HepG2 (cell line): ENCODE measurements at regions not wholly inside any gene's neighbourhood (a gene's known extent, or its start where the extent isn't known, plus 50 kb on each side); places are given as distances from the start of the nearest gene placed in this dataset.
"Not testable (repeated sequence)": the region's sequence is repeated elsewhere in the genome, so short reads cannot be mapped to it uniquely, and the experiment has no call there.

Experiments used
- ATAC-seq: fragments of 200-7000 bp; cut with Tn5 transposase; 3 replicates; pipeline ENCODE4 v1.9.1; 2020; ENCODE audit warnings: mild to moderate bottlenecking, moderate library complexity
- BruUV-seq: library from RNA; stranded (reverse); fragments of 400-500 nt; replicated peaks from 2 replicates; lab custom pipeline; 2021; lab: Mats Ljungman, UMichigan
- CTCF ChIA-PET: fragments of 300-600 bp; formaldehyde crosslinking; extraction: SDS; loops from one replicate; lab custom pipeline; 2021; ENCODE audit warnings: low total read pairs, inconsistent platforms, low intra/inter-chr PET ratio; lab: Yijun Ruan, JAX
- POLR2A ChIA-PET: fragments of 350-600 bp; sonication (Branson Sonifier 250); formaldehyde crosslinking; loops from one replicate; lab custom pipeline; 2020; ENCODE audit warnings: antibody characterized with exemption, inconsistent platforms; lab: Yijun Ruan, JAX
- DNase-seq: peaks from one replicate; pipeline ENCODE4 v3.0.0-alpha.2; 2015; ENCODE audit warnings: low spot score
- FAIRE-seq: peaks from 3 replicates; lab custom pipeline; 2011; peaks lifted over from hg19 to GRCh38; lab: Jason Lieb, UNC
- H2AFZ ChIP-seq: one replicate; pipeline ENCODE4 v1.6.1; 2011; ENCODE audit warnings: low read length, inconsistent platforms
- H3K27ac ChIP-seq: fragments of 300-600 bp; 3 replicates; pipeline ENCODE4 v1.8.0; 2011; ENCODE audit warnings: mixed run types, mild to moderate bottlenecking, mixed read lengths, low read length, inconsistent platforms; ENCODE audit not compliant: insufficient read depth; ENCODE audit errors: extremely low read length
- H3K27me3 ChIP-seq, 2 experiments: fragments of 200-600 bp in 1 of 2; 2 replicates in 1 of 2; 3 replicates in 1 of 2; pipeline versions ENCODE4 v1.6.0 to v1.8.0; 2011; ENCODE audit warnings: low read length in 2 of 2, mild to moderate bottlenecking in 2 of 2, moderate library complexity in 2 of 2, inconsistent platforms in 1 of 2; ENCODE audit not compliant: insufficient read depth in 2 of 2, control insufficient read depth in 1 of 2
- H3K36me3 ChIP-seq, 2 experiments: fragments of 200-600 bp in 1 of 2; replicated peaks in 1 of 2; 2 replicates in 1 of 2; 3 replicates in 1 of 2; pipeline versions ENCODE4 v1.5.1 to v1.8.0; 2011; ENCODE audit warnings: low read length in 2 of 2, inconsistent platforms in 1 of 2; ENCODE audit not compliant: insufficient read depth in 2 of 2, control insufficient read depth in 1 of 2
- H3K4me1 ChIP-seq: 2 replicates; pipeline ENCODE4 v1.5.1; 2012; ENCODE audit warnings: low read length, inconsistent platforms; ENCODE audit not compliant: insufficient read depth
- H3K4me2 ChIP-seq: 2 replicates; pipeline ENCODE4 v1.6.0; 2011; ENCODE audit warnings: low read depth, low read length, inconsistent platforms
- H3K4me3 ChIP-seq, 3 experiments: fragments of 200-600 bp in 1 of 3; sonication (generic), shearing (Covaris generic) in 1 of 3; replicated peaks in 1 of 3; 2 replicates each; pipeline ENCODE4 v1.5.1; 2011 to 2016; ENCODE audit warnings: low read length in 3 of 3, inconsistent platforms in 2 of 3, low read depth in 2 of 3, mild to moderate bottlenecking in 2 of 3, control low read depth in 1 of 3, mixed read lengths in 1 of 3; ENCODE audit not compliant: insufficient read depth in 1 of 3
- H3K79me2 ChIP-seq: one replicate; pipeline ENCODE4 v1.6.1; 2011; ENCODE audit warnings: low read length, inconsistent platforms; ENCODE audit not compliant: insufficient read depth
- H3K9ac ChIP-seq: 2 replicates; pipeline ENCODE4 v1.6.0; 2011; ENCODE audit warnings: mild to moderate bottlenecking, low read depth, low read length, inconsistent platforms; ENCODE audit not compliant: insufficient read depth
- H3K9me3 ChIP-seq: 2 replicates; pipeline ENCODE4 v1.5.1; 2012; ENCODE audit warnings: mild to moderate bottlenecking, low read length
- H4K20me1 ChIP-seq: 2 replicates; pipeline ENCODE4 v1.6.0; 2011; ENCODE audit warnings: inconsistent platforms, mild to moderate bottlenecking, low read length, moderate library complexity; ENCODE audit not compliant: insufficient read depth
- ATM ChIP-seq: fragments of 450-650 bp; IDR thresholded peaks from 2 replicates; pipeline ENCODE4 v1.7.1; 2017; ENCODE audit warnings: mild to moderate bottlenecking, borderline replicate concordance
- CBFB ChIP-seq: sonication (generic); formaldehyde crosslinking; IDR thresholded peaks from 2 replicates; pipeline ENCODE4 v1.4.0; 2020; ENCODE audit warnings: missing genetic modification reagents
- KLF15 ChIP-seq: sonication (generic); formaldehyde crosslinking; IDR thresholded peaks from 2 replicates; pipeline ENCODE4 v1.8.1; 2023; ENCODE audit warnings: borderline replicate concordance, mild to moderate bottlenecking, inconsistent platforms, missing genetic modification reagents, mixed read lengths
- MAF1 ChIP-seq: sonication (generic); formaldehyde crosslinking; IDR thresholded peaks from 2 replicates; pipeline ENCODE4 v1.5.0; 2020; ENCODE audit warnings: missing genetic modification reagents, borderline replicate concordance
- MED1 ChIP-seq: sonication (generic); formaldehyde crosslinking; IDR thresholded peaks from 2 replicates; pipeline ENCODE4 v1.4.0; 2020; ENCODE audit warnings: missing genetic modification reagents
- PHB2 ChIP-seq: fragments of 450-650 bp; IDR thresholded peaks from 2 replicates; pipeline ENCODE4 v1.6.1; 2018; ENCODE audit not compliant: partially characterized antibody
- PTBP1 ChIP-seq: fragments of 200-400 bp; formaldehyde crosslinking; IDR thresholded peaks from 2 replicates; pipeline ENCODE4 v1.6.1; 2018; ENCODE audit warnings: low read length, low read depth; ENCODE audit not compliant: poor library complexity, severe bottlenecking
- RBM22 ChIP-seq: fragments of 200-400 bp; formaldehyde crosslinking; optimal IDR thresholded peaks from 2 replicates; pipeline ENCODE3; 2017; ENCODE audit warnings: mild to moderate bottlenecking, low read length, moderate library complexity
- SCMH1 ChIP-seq: sonication (generic); formaldehyde crosslinking; IDR thresholded peaks from 2 replicates; pipeline ENCODE4 v1.9.0; 2021; ENCODE audit warnings: missing genetic modification reagents, mild to moderate bottlenecking, borderline replicate concordance
- TAF15 ChIP-seq: fragments of 200-400 bp; formaldehyde crosslinking; IDR thresholded peaks from one replicate; pipeline ENCODE4 v1.6.1; 2018; ENCODE audit warnings: mild to moderate bottlenecking, low read depth, low read length; ENCODE audit not compliant: poor library complexity, severe bottlenecking
- THAP8 ChIP-seq: sonication (generic); formaldehyde crosslinking; IDR thresholded peaks from 2 replicates; pipeline ENCODE4 v1.5.1; 2020; ENCODE audit warnings: missing genetic modification reagents, mild to moderate bottlenecking, borderline replicate concordance
- ZNF234 ChIP-seq: sonication (generic); formaldehyde crosslinking; conservative IDR thresholded peaks from 2 replicates; pipeline ENCODE4 v1.5.1; 2020; ENCODE audit warnings: mild to moderate bottlenecking, missing genetic modification reagents
- ZNF431 ChIP-seq: sonication (generic); formaldehyde crosslinking; IDR thresholded peaks from 2 replicates; pipeline ENCODE4 v1.9.0; 2022; ENCODE audit warnings: missing genetic modification reagents, low read depth, mild to moderate bottlenecking, borderline replicate concordance
- ZNF746 ChIP-seq: sonication (generic); formaldehyde crosslinking; IDR thresholded peaks from 2 replicates; pipeline ENCODE4 v1.8.0; 2022; ENCODE audit warnings: mild to moderate bottlenecking, missing genetic modification reagents
- ZSCAN29 ChIP-seq: sonication (generic); formaldehyde crosslinking; conservative IDR thresholded peaks from 2 replicates; pipeline ENCODE4 v1.4.0; 2020; ENCODE audit warnings: mild to moderate bottlenecking, missing genetic modification reagents
- WGBS: methylation state at CpG from one replicate; pipeline ENCODE4 v1.1.6; 2017; ENCODE audit warnings: low lambda C conversion rate; 5-methylcytosine and 5-hydroxymethylcytosine counted together
- in situ Hi-C: cut with HindIII; loops from 2 replicates; pipeline ENCODE4 v1.10.0; 2017; ENCODE audit warnings: low pct_unique_long_range_greater_than_20kb; ENCODE audit not compliant: extremely low pct_ligation_motif_present
- intact Hi-C: fragments of 100-400 bp; cut with micrococcal nuclease; formaldehyde crosslinking; loops from one replicate; pipeline ENCODE4 v1.10.0; 2022; ENCODE audit not compliant: unreplicated experiment

GRCh38 chr5:52634171-52634570, 153.5 kb upstream of the ITGA1 start:
- H3K79me2 ChIP-seq, BruUV-seq, POLR2A ChIA-PET, H3K4me3 ChIP-seq, H3K4me1 ChIP-seq, H3K9ac ChIP-seq, H3K27ac ChIP-seq, H3K4me2 ChIP-seq, ATAC-seq, H3K27me3 ChIP-seq, H3K36me3 ChIP-seq, H3K9me3 ChIP-seq, intact Hi-C loops, CTCF ChIA-PET, in situ Hi-C loops, FAIRE-seq, H2AFZ ChIP-seq, H4K20me1 ChIP-seq, DNase-seq: not testable (repeated sequence)
- 16% methylated on average over 4 of the region's 4 CpGs for WGBS

- CTCF ChIA-PET, result no interaction called here
- ATAC-seq, result no peak
- Histone ChIP-seq H3K27me3 (no peaks in the 10 kb centered on the region), H3K9me3 (no peaks in the 10 kb centered on the region), H3K79me2 (no peaks in the 10 kb centered on the region), H2AFZ (no peak overlapping the region), H3K27ac (no peak overlapping the region), H3K4me3 (no peak overlapping the region), H3K4me1 (no peaks in the 10 kb centered on the region), H3K4me2 (no peak overlapping the region)
- whole genome bisulfite sequencing, result 0% methylated on average over 1 of the region's 1 CpG
- BruUV-seq, result no TSS peak
- no peak for DNase-seq
- no peak for FAIRE-seq
- POLR2A ChIA-PET, result no interaction called here
- in situ Hi-C loops, result no loop called here
- TF ChIP-seq THAP8 (CRISPR knock-in tag) (no peak), ZNF746 (CRISPR knock-in tag) (no peak), ZNF234 (CRISPR knock-in tag) (no peak), MED1 (CRISPR knock-in tag) (no peak), TAF15 (no peak), ZNF431 (no peak), PTBP1 (no peak), PHB2 (no peak), KLF15 (CRISPR knock-in tag) (no peak), CBFB (CRISPR knock-in tag) (no peak), ZSCAN29 (CRISPR knock-in tag) (no peak), ATM (no peak), MAF1 (no peak), RBM22 (no peak), SCMH1 (CRISPR knock-in tag) (no peak)
- TF ChIP-seq, all 625 proteins: peak for 0
- no peak overlapping the region for H3K9ac ChIP-seq
- H4K20me1 ChIP-seq, result no peaks in the 10 kb centered on the region
- intact Hi-C loops, result no loop called here
- no peaks in the 10 kb centered on the region for H3K36me3 ChIP-seq
These were observed 149.0 kb upstream of the ITGA1 start for GRCh38 chr5:52638732-52639131.
